SK-N-SH treated with all-trans-retinoic acid at 6 μM for 48 hours (cell line): ENCODE measurements at regions not wholly inside any gene's neighbourhood (a gene's known extent, or its start where the extent isn't known, plus 50 kb on each side); places are given as distances from the start of the nearest gene placed in this dataset.
"Not testable (repeated sequence)": the region's sequence is repeated elsewhere in the genome, so short reads cannot be mapped to it uniquely, and the experiment has no call there.

Experiments
- ARNTL ChIP-seq: fragments of 450-650 bp; formaldehyde crosslinking; IDR thresholded peaks from 2 replicates; pipeline ENCODE4 v1.5.0; 2020; ENCODE audit warnings: low read depth, mild to moderate bottlenecking, moderate library complexity, borderline replicate concordance
- CREB5 ChIP-seq: fragments of 250-450 bp; sonication (Bioruptor Pico); IDR thresholded peaks from 2 replicates; pipeline ENCODE4 v1.5.1; 2020; ENCODE audit warnings: low read depth, mild to moderate bottlenecking, moderate library complexity
- RARB ChIP-seq: fragments of 250-450 bp; sonication (Bioruptor Pico); IDR thresholded peaks from 2 replicates; pipeline ENCODE4 v1.8.0; 2021; ENCODE audit warnings: mild to moderate bottlenecking, moderate library complexity
- TCF4 ChIP-seq: fragments of 250-450 bp; sonication (Bioruptor Pico); IDR thresholded peaks from 2 replicates; pipeline ENCODE4 v1.8.0; 2021; ENCODE audit warnings: mild to moderate bottlenecking, moderate library complexity, borderline replicate concordance
- ZNF70 ChIP-seq: fragments of 450-650 bp; formaldehyde crosslinking; IDR thresholded peaks from 2 replicates; pipeline ENCODE4 v1.5.0; 2020; ENCODE audit warnings: mild to moderate bottlenecking, moderate library complexity
- ZNF8 ChIP-seq: fragments of 450-650 bp; formaldehyde crosslinking; IDR thresholded peaks from 2 replicates; pipeline ENCODE4 v1.5.0; 2020; ENCODE audit warnings: mild to moderate bottlenecking, moderate library complexity
- TF ChIP-seq, protein P1 (sequence below): fragments of 250-450 bp; sonication (Bioruptor Pico); IDR thresholded peaks from 2 replicates; pipeline ENCODE4 v1.8.0; 2021; ENCODE audit warnings: low read depth, mild to moderate bottlenecking, moderate library complexity, borderline replicate concordance

DNA sequence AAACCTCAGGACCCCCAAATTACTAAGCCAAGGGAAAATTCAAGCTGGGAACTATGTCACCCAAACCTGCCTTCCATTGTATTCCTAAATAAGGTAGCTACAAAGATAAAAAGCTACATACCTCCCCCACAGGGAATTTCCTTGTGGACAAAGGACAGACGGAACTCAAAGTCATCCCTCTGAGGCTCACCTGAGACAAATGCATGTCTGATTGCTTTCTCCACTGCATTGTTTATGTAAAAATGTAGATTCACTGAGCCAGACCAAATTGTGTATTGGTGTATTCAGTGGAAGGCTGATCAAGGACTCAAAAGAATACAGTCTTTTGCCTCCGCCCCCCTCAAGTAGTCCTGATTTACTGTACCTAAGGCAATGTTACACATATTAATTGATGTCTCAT, 80.5 kb upstream of the NOX4 start:
- not testable (repeated sequence) for TF ChIP-seq ZNF8; CREB5 (CRISPR knock-in tag); ARNTL (CRISPR knock-in tag); TCF4; ZNF70 (CRISPR knock-in tag); RARB (CRISPR knock-in tag)
- TF ChIP-seq, protein P1, sequence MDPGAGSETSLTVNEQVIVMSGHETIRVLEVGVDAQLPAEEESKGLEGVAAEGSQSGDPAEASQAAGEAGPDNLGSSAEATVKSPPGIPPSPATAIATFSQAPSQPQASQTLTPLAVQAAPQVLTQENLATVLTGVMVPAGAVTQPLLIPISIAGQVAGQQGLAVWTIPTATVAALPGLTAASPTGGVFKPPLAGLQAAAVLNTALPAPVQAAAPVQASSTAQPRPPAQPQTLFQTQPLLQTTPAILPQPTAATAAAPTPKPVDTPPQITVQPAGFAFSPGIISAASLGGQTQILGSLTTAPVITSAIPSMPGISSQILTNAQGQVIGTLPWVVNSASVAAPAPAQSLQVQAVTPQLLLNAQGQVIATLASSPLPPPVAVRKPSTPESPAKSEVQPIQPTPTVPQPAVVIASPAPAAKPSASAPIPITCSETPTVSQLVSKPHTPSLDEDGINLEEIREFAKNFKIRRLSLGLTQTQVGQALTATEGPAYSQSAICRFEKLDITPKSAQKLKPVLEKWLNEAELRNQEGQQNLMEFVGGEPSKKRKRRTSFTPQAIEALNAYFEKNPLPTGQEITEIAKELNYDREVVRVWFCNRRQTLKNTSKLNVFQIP (CRISPR knock-in tag), result not testable (repeated sequence)
